C4-2B (cell line): ENCODE measurements at regions not wholly inside any gene's neighbourhood (a gene's known extent, or its start where the extent isn't known, plus 50 kb on each side); places are given as distances from the start of the nearest gene placed in this dataset.

Experiments
- ZFX ChIP-seq: fragments of 450-650 bp; IDR thresholded peaks from 2 replicates; pipeline ENCODE4 v1.6.1; 2017
- TF ChIP-seq, protein P1 (sequence below): fragments of 450-650 bp; conservative IDR thresholded peaks from 2 replicates; pipeline ENCODE4 v1.5.1; 2017; ENCODE audit warnings: mild to moderate bottlenecking

DNA sequence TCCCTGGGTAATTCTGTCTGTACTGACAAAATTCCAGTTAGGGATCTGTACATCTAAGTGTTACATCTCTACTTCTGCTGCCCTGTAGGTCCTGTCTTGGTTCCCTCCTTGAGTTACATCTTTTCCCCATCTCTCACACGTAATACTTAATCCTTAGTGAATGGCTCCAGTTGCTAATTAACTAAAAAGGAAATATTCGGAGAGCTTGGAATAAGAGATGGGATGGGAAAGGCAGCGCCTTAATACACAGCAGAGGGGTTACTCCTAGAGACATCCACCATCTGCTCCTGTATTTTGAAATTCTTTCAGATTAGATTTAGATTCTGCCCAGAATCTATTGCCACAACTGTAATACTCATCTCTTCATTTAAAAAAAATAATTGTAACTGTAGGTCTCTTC lies 384.0 kb downstream of the SAMD5 start:
- TF ChIP-seq, protein P1, sequence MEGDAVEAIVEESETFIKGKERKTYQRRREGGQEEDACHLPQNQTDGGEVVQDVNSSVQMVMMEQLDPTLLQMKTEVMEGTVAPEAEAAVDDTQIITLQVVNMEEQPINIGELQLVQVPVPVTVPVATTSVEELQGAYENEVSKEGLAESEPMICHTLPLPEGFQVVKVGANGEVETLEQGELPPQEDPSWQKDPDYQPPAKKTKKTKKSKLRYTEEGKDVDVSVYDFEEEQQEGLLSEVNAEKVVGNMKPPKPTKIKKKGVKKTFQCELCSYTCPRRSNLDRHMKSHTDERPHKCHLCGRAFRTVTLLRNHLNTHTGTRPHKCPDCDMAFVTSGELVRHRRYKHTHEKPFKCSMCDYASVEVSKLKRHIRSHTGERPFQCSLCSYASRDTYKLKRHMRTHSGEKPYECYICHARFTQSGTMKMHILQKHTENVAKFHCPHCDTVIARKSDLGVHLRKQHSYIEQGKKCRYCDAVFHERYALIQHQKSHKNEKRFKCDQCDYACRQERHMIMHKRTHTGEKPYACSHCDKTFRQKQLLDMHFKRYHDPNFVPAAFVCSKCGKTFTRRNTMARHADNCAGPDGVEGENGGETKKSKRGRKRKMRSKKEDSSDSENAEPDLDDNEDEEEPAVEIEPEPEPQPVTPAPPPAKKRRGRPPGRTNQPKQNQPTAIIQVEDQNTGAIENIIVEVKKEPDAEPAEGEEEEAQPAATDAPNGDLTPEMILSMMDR: no peak
- no peak for TF ChIP-seq ZFX
